ENCODE measurements at regions not wholly inside any gene's neighbourhood (a gene's known extent, or its start where the extent isn't known, plus 50 kb on each side); places are given as distances from the start of the nearest gene placed in this dataset.

GRCh38 chr6:156181506-156181905 lies 595.7 kb upstream of the ARID1B start:
- TF ChIP-seq EZH2phosphoT487 (IDR thresholded peaks at IDR 0.05; ENCODE audit: insufficient read depth, low read depth) (no peak), EZH2 (IDR thresholded peaks at IDR 0.05; ENCODE audit: insufficient read depth, poor library complexity, severe bottlenecking) (no peak)

Data from GM23248 (cell line).